ENCODE measurements at regions not wholly inside any gene's neighbourhood (a gene's known extent, or its start where the extent isn't known, plus 50 kb on each side); places are given as distances from the start of the nearest gene placed in this dataset.
A peak's percentile ranks its signal among the peaks of the same experiment; 100 is the strongest.

GRCh38 chr13:21852043-21852442 lies 181.2 kb downstream of the FGF9 start:
- dilution Hi-C loops (cut with MboI; ENCODE audit: extremely low pct_ligation_motif_present, low sequenced_read_pairs): no loop called here
- Histone ChIP-seq H3K27me3 (ENCODE audit: control insufficient read depth, extremely low read depth, insufficient read depth, low read length) (no peaks in the 10 kb centered on the region), H3K79me2 (ENCODE audit: control insufficient read depth, insufficient read depth, low read length) (no peaks in the 10 kb centered on the region), H3K27ac (ENCODE audit: control insufficient read depth, insufficient read depth, low read length) (no peak overlapping the region), H3K4me1 (ENCODE audit: control insufficient read depth, extremely low read depth, insufficient read depth, low read length) (no peaks in the 10 kb centered on the region), H4K20me1 (ENCODE audit: control insufficient read depth, extremely low read depth, insufficient read depth, low read length) (no peaks in the 10 kb centered on the region), H3K4me3 (ENCODE audit: control insufficient read depth in 2 of 3, extremely low read depth in 1 of 3, insufficient read depth in 2 of 3, low read depth in 1 of 3, low read length in 3 of 3) (no peak overlapping the region), H3K9me1 (ENCODE audit: control insufficient read depth, extremely low read depth, insufficient read depth, low read length) (no peaks in the 10 kb centered on the region), H3K36me3 (ENCODE audit: control insufficient read depth in 2 of 2, extremely low read depth in 1 of 2, insufficient read depth in 2 of 2, low read length in 2 of 2) (no peaks in the 10 kb centered on the region), H3K9ac (ENCODE audit: control insufficient read depth, extremely low read depth, insufficient read depth, low read length) (no peak overlapping the region), H3K9me3 (ENCODE audit: control insufficient read depth, low read depth, low read length) (no peaks in the 10 kb centered on the region), H3K4me2 (ENCODE audit: control insufficient read depth, extremely low read depth, insufficient read depth, low read depth, low read length) (peak overlapping the region; percentile 22), H2AFZ (ENCODE audit: control insufficient read depth, low read length) (no peak overlapping the region)
- no peak for TF ChIP-seq CTCF (optimal IDR thresholded peaks at IDR 0.05 in 1 of 3, IDR thresholded peaks at IDR 0.05 in 1 of 3, conservative IDR thresholded peaks at IDR 0.05 in 1 of 3; ENCODE audit: extremely low read depth in 1 of 3, insufficient read depth in 2 of 3, low read length in 3 of 3)
- no peak for TF ChIP-seq EZH2 (IDR thresholded peaks at IDR 0.05; ENCODE audit: low read length)
- FAIRE-seq: peak; percentile 32
- DNase-seq (ENCODE audit: low read depth, low spot score): no peak

GRCh38 chr13:21853779-21854178 lies 182.9 kb downstream of the FGF9 start:
- no peaks in the 10 kb centered on the region for H3K9me3 ChIP-seq (ENCODE audit: control insufficient read depth, low read depth, low read length)
- no peaks in the 10 kb centered on the region for H4K20me1 ChIP-seq (ENCODE audit: control insufficient read depth, extremely low read depth, insufficient read depth, low read length)
- no peaks in the 10 kb centered on the region for H3K9me1 ChIP-seq (ENCODE audit: control insufficient read depth, extremely low read depth, insufficient read depth, low read length)
- no peak for TF ChIP-seq EZH2 (IDR thresholded peaks at IDR 0.05; ENCODE audit: low read length)
- no peak for TF ChIP-seq CTCF (optimal IDR thresholded peaks at IDR 0.05 in 1 of 3, IDR thresholded peaks at IDR 0.05 in 1 of 3, conservative IDR thresholded peaks at IDR 0.05 in 1 of 3; ENCODE audit: extremely low read depth in 1 of 3, insufficient read depth in 2 of 3, low read length in 3 of 3)
- H3K27ac ChIP-seq (ENCODE audit: control insufficient read depth, insufficient read depth, low read length): no peak overlapping the region
- H3K9ac ChIP-seq (ENCODE audit: control insufficient read depth, extremely low read depth, insufficient read depth, low read length): no peak overlapping the region
- no peaks in the 10 kb centered on the region for H3K36me3 ChIP-seq (ENCODE audit: control insufficient read depth in 2 of 2, extremely low read depth in 1 of 2, insufficient read depth in 2 of 2, low read length in 2 of 2)
- H2AFZ ChIP-seq (ENCODE audit: control insufficient read depth, low read length): no peak overlapping the region
- H3K4me3 ChIP-seq (ENCODE audit: control insufficient read depth in 2 of 3, extremely low read depth in 1 of 3, insufficient read depth in 2 of 3, low read depth in 1 of 3, low read length in 3 of 3): no peak overlapping the region
- no peaks in the 10 kb centered on the region for H3K79me2 ChIP-seq (ENCODE audit: control insufficient read depth, insufficient read depth, low read length)
- H3K27me3 ChIP-seq (ENCODE audit: control insufficient read depth, extremely low read depth, insufficient read depth, low read length): no peaks in the 10 kb centered on the region
- H3K4me1 ChIP-seq (ENCODE audit: control insufficient read depth, extremely low read depth, insufficient read depth, low read length): no peaks in the 10 kb centered on the region
- FAIRE-seq (no peak), DNase-seq (ENCODE audit: low read depth, low spot score) (no peak)
- dilution Hi-C loops (cut with MboI; ENCODE audit: extremely low pct_ligation_motif_present, low sequenced_read_pairs): no loop called here
- no peak overlapping the region for H3K4me2 ChIP-seq (ENCODE audit: control insufficient read depth, extremely low read depth, insufficient read depth, low read depth, low read length)

Data from keratinocyte (primary cell).